ENCODE measurements at regions not wholly inside any gene's neighbourhood (a gene's known extent, or its start where the extent isn't known, plus 50 kb on each side); places are given as distances from the start of the nearest gene placed in this dataset.

- ChIA-PET CTCF (no interaction called here), POLR2A (no interaction called here)
- TF ChIP-seq CTCF (IDR thresholded peaks at IDR 0.05; ENCODE audit: low read depth, low read length): no peak
- Histone ChIP-seq H3K27me3 (ENCODE audit: control insufficient read depth, insufficient read depth, low read length) (no peaks in the 10 kb centered on the region), H3K4me3 (ENCODE audit: low read depth, low read length) (no peak overlapping the region), H3K27ac (ENCODE audit: low read depth, low read length) (no peak overlapping the region), H3K9me3 (ENCODE audit: control insufficient read depth, insufficient read depth, low read length) (no peaks in the 10 kb centered on the region; the same call in 1 of the 2 replicates)
- no peak for DNase-seq (ENCODE audit: low read depth, low spot score)
Observed at GRCh38 chr20:39338469-39339376, 376.6 kb downstream of the DHX35 start.

- ChIA-PET CTCF (no interaction called here), POLR2A (no interaction called here)
- TF ChIP-seq CTCF (IDR thresholded peaks at IDR 0.05; ENCODE audit: low read depth, low read length): no peak
- Histone ChIP-seq H3K9me3 (ENCODE audit: control insufficient read depth, insufficient read depth, low read length) (no peaks in the 10 kb centered on the region), H3K27me3 (ENCODE audit: control insufficient read depth, insufficient read depth, low read length) (no peaks in the 10 kb centered on the region), H3K4me3 (ENCODE audit: low read depth, low read length) (no peak overlapping the region), H3K27ac (ENCODE audit: low read depth, low read length) (no peak overlapping the region)
- DNase-seq (ENCODE audit: low read depth, low spot score): no peak
Observed at GRCh38 chr20:39333211-39333610, 371.1 kb downstream of the DHX35 start.

- ChIA-PET CTCF (no interaction called here), POLR2A (no interaction called here)
- H3K27me3 ChIP-seq (ENCODE audit: control insufficient read depth, insufficient read depth, low read length): no peaks in the 10 kb centered on the region
- no peak for TF ChIP-seq CTCF (IDR thresholded peaks at IDR 0.05; ENCODE audit: low read depth, low read length)
- H3K27ac ChIP-seq (ENCODE audit: low read depth, low read length): no peak overlapping the region
- no peak overlapping the region for H3K4me3 ChIP-seq (ENCODE audit: low read depth, low read length)
- no peaks in the 10 kb centered on the region for H3K9me3 ChIP-seq (ENCODE audit: control insufficient read depth, insufficient read depth, low read length)
- no peak for DNase-seq (ENCODE audit: low read depth, low spot score)
Observed at GRCh38 chr20:39328347-39328746, 366.2 kb downstream of the DHX35 start.

GRCh38 chr20:39326050-39326449 lies 363.9 kb downstream of the DHX35 start:
- TF ChIP-seq CTCF (IDR thresholded peaks at IDR 0.05; ENCODE audit: low read depth, low read length): no peak
- CTCF ChIA-PET: no interaction called here
- H3K4me3 ChIP-seq (ENCODE audit: low read depth, low read length): no peak overlapping the region
- H3K27me3 ChIP-seq (ENCODE audit: control insufficient read depth, insufficient read depth, low read length): no peaks in the 10 kb centered on the region
- POLR2A ChIA-PET: no interaction called here
- H3K27ac ChIP-seq (ENCODE audit: low read depth, low read length): no peak overlapping the region
- no peaks in the 10 kb centered on the region for H3K9me3 ChIP-seq (ENCODE audit: control insufficient read depth, insufficient read depth, low read length)
- no peak for DNase-seq (ENCODE audit: low read depth, low spot score)

GRCh38 chr20:39318911-39319310 lies 356.8 kb downstream of the DHX35 start:
- Histone ChIP-seq H3K27ac (ENCODE audit: low read depth, low read length) (no peak overlapping the region), H3K27me3 (ENCODE audit: control insufficient read depth, insufficient read depth, low read length) (peaks cover 2% of the 10 kb centered on the region), H3K9me3 (ENCODE audit: control insufficient read depth, insufficient read depth, low read length) (no peaks in the 10 kb centered on the region), H3K4me3 (ENCODE audit: low read depth, low read length) (no peak overlapping the region)
- no peak for TF ChIP-seq CTCF (IDR thresholded peaks at IDR 0.05; ENCODE audit: low read depth, low read length)
- CTCF ChIA-PET: no interaction called here
- POLR2A ChIA-PET: no interaction called here
- DNase-seq (ENCODE audit: low read depth, low spot score): no peak

All from AG04450 (cell line).